WTC11 (cell line): ENCODE measurements at regions not wholly inside any gene's neighbourhood (a gene's known extent, or its start where the extent isn't known, plus 50 kb on each side); places are given as distances from the start of the nearest gene placed in this dataset.

ENCODE experiments used
- ATAC-seq: fragments of 200-7000 bp; cut with Tn5 transposase; 2 replicates; pipeline ENCODE4 v1.10.0; 2021; ENCODE audit warnings: mild to moderate bottlenecking, moderate library complexity
- CTCF ChIA-PET: fragments of 300-600 bp; sonication (Branson Sonifier 250); formaldehyde crosslinking; loops from one replicate; lab custom pipeline; 2021; ENCODE audit warnings: antibody characterized with exemption; lab: Charles Lee
- POLR2A ChIA-PET: fragments of 350-600 bp; sonication (Branson Sonifier 250); formaldehyde crosslinking; loops from one replicate; lab custom pipeline; 2021; ENCODE audit warnings: antibody characterized with exemption; lab: Charles Lee
- DNase-seq: peaks from one replicate; pipeline ENCODE4 v3.0.0; 2021; ENCODE audit warnings: low spot score
- H3K27ac Mint-ChIP-seq: 2 replicates; pipeline ENCODE4 v1.8.0; 2021; ENCODE audit warnings: mixed read lengths
- H3K27me3 Mint-ChIP-seq: 2 replicates; pipeline ENCODE4 v1.8.0; 2021; ENCODE audit warnings: low read depth, mild to moderate bottlenecking, moderate library complexity, mixed read lengths
- H3K36me3 Mint-ChIP-seq: 2 replicates; pipeline ENCODE4 v1.8.0; 2021; ENCODE audit warnings: mixed read lengths
- H3K4me1 Mint-ChIP-seq: 2 replicates; pipeline ENCODE4 v1.8.0; 2022; ENCODE audit warnings: mixed read lengths
- H3K4me3 Mint-ChIP-seq: 2 replicates; pipeline ENCODE4 v1.8.0; 2021; ENCODE audit warnings: mild to moderate bottlenecking, moderate library complexity, mixed read lengths
- H3K9me3 Mint-ChIP-seq: 2 replicates; pipeline ENCODE4 v1.8.0; 2021; ENCODE audit warnings: mixed read lengths
- AFF4 ChIP-seq: sonication (generic); formaldehyde crosslinking; IDR thresholded peaks from 2 replicates; pipeline ENCODE4 v1.8.1; 2023; ENCODE audit warnings: mild to moderate bottlenecking, missing genetic modification reagents, borderline replicate concordance
- E2F5 ChIP-seq: sonication (generic); formaldehyde crosslinking; IDR thresholded peaks from 2 replicates; pipeline ENCODE4 v1.8.1; 2022; ENCODE audit warnings: mild to moderate bottlenecking, moderate library complexity, missing genetic modification reagents
- ERG ChIP-seq: fragments of 250-450 bp; sonication (Bioruptor Pico); IDR thresholded peaks from 2 replicates; pipeline ENCODE4 v1.8.0; 2021; ENCODE audit warnings: mild to moderate bottlenecking
- GTF2I ChIP-seq: fragments of 250-450 bp; sonication (Bioruptor Pico); conservative IDR thresholded peaks from 2 replicates; pipeline ENCODE4 v1.4.0; 2021; ENCODE audit warnings: mild to moderate bottlenecking
- PRRX2 ChIP-seq: fragments of 250-450 bp; sonication (Bioruptor Pico); IDR thresholded peaks from 2 replicates; pipeline ENCODE4 v1.8.0; 2021; ENCODE audit warnings: mild to moderate bottlenecking
- RORB ChIP-seq: fragments of 250-450 bp; sonication (Bioruptor Pico); IDR thresholded peaks from 2 replicates; pipeline ENCODE4 v1.9.0; 2021; ENCODE audit warnings: mild to moderate bottlenecking
- SOX15 ChIP-seq: fragments of 250-450 bp; sonication (Bioruptor Pico); IDR thresholded peaks from 2 replicates; pipeline ENCODE4 v1.9.0; 2021; ENCODE audit warnings: mild to moderate bottlenecking
- SP1 ChIP-seq: sonication (generic); formaldehyde crosslinking; conservative IDR thresholded peaks from 2 replicates; pipeline ENCODE4 v1.8.1; 2022; ENCODE audit warnings: missing genetic modification reagents
- STAT6 ChIP-seq: sonication (generic); formaldehyde crosslinking; conservative IDR thresholded peaks from 2 replicates; pipeline ENCODE4 v1.8.1; 2023; ENCODE audit warnings: mild to moderate bottlenecking, low read depth, missing genetic modification reagents, moderate library complexity
- TEAD1 ChIP-seq: sonication (generic); formaldehyde crosslinking; IDR thresholded peaks from 2 replicates; pipeline ENCODE4 v1.8.0; 2022; ENCODE audit warnings: mild to moderate bottlenecking, missing genetic modification reagents
- ZNF416 ChIP-seq: fragments of 250-450 bp; sonication (Bioruptor Pico); IDR thresholded peaks from 2 replicates; pipeline ENCODE4 v1.9.0; 2021; ENCODE audit warnings: mild to moderate bottlenecking, inconsistent platforms
- ZNF532 ChIP-seq: fragments of 250-450 bp; sonication (Bioruptor Pico); IDR thresholded peaks from 2 replicates; pipeline ENCODE4 v1.9.0; 2021; ENCODE audit warnings: mild to moderate bottlenecking, borderline replicate concordance
- ZSCAN18 ChIP-seq: fragments of 250-450 bp; sonication (Bioruptor Pico); IDR thresholded peaks from 2 replicates; pipeline ENCODE4 v2.1.2; 2022; ENCODE audit warnings: mild to moderate bottlenecking, moderate library complexity

- TF ChIP-seq ZNF532 (CRISPR knock-in tag), result no peak
- TF ChIP-seq TEAD1 (CRISPR knock-in tag), result no peak
- TF ChIP-seq ERG, result no peak
- TF ChIP-seq SOX15 (CRISPR knock-in tag), result no peak
- TF ChIP-seq ZSCAN18 (CRISPR knock-in tag), result no peak
- TF ChIP-seq RORB, result no peak
- no peak for TF ChIP-seq SP1 (CRISPR knock-in tag)
- TF ChIP-seq AFF4 (CRISPR knock-in tag), result no peak
- TF ChIP-seq, all 79 proteins: peak for 0
Measured at GRCh38 chr3:182704926-182705325, 88.4 kb upstream of the ATP11B start (continued).

GRCh38 chr3:182708810-182709209 is 84.5 kb upstream of the ATP11B start:
- DNase-seq (no peak), ATAC-seq (no peak)
- POLR2A ChIA-PET, result no interaction called here
- Mint-ChIP-seq H3K36me3 (no peaks in the 10 kb centered on the region), H3K27me3 (no peaks in the 10 kb centered on the region), H3K4me1 (peaks cover 5% of the 10 kb centered on the region), H3K27ac (no peak overlapping the region), H3K9me3 (no peaks in the 10 kb centered on the region), H3K4me3 (no peak overlapping the region)
- CTCF ChIA-PET, result interaction anchor here (0.8 kb wide), 1 partner anchor 480 kb away, joined by 4 read pairs; no protein-coding TSS in a partner anchor
- TF ChIP-seq STAT6 (no peak), GTF2I (no peak), ZNF416 (CRISPR knock-in tag) (no peak), PRRX2 (CRISPR knock-in tag) (no peak), E2F5 (no peak)
